Posterior vena cava (tissue), 2 donors: ENCODE measurements at regions not wholly inside any gene's neighbourhood (a gene's known extent, or its start where the extent isn't known, plus 50 kb on each side); places are given as distances from the start of the nearest gene placed in this dataset.

Experiments used
- DNase-seq: peaks from one replicate; pipeline ENCODE4 v3.0.0-alpha.2; 2020; ENCODE audit warnings: low spot score
- intact Hi-C, 2 donors: fragments of 100-400 bp; cut with DNase I; formaldehyde crosslinking; loops; one replicate each; pipeline versions ENCODE4 v1.14.1 to v1.14.2; 2022 to 2023
- donor health status: DM: yes; HTN: yes; CAD: no.
- donor health status: DM: yes; HTN: yes; CAD: no.

- no peak for DNase-seq
- intact Hi-C loops: no loop called here
Observed at GRCh38 chr2:116645155-116645554, 1169.3 kb upstream of the DDX18 start.

- intact Hi-C loops: no loop called here
- DNase-seq: no peak
Observed at GRCh38 chr2:116668691-116669090, 1145.8 kb upstream of the DDX18 start.

GRCh38 chr2:116669782-116670181 is 1144.7 kb upstream of the DDX18 start:
- intact Hi-C loops: no loop called here
- no peak for DNase-seq

GRCh38 chr2:116674188-116674587 is 1140.3 kb upstream of the DDX18 start:
- no peak for DNase-seq
- intact Hi-C loops: no loop called here

GRCh38 chr2:116676776-116677175 is 1137.7 kb upstream of the DDX18 start:
- no peak for DNase-seq
- intact Hi-C loops: no loop called here

- no peak for DNase-seq
- intact Hi-C loops: no loop called here
Observed at GRCh38 chr2:116680256-116680936, 1134.1 kb upstream of the DDX18 start.

GRCh38 chr2:116687371-116687770 is 1127.1 kb upstream of the DDX18 start:
- DNase-seq: no peak
- intact Hi-C loops: no loop called here

GRCh38 chr2:116692988-116693387 is 1121.5 kb upstream of the DDX18 start:
- intact Hi-C loops: no loop called here
- no peak for DNase-seq

- intact Hi-C loops: no loop called here
- no peak for DNase-seq
Observed at GRCh38 chr2:116696223-116696622, 1118.3 kb upstream of the DDX18 start.

- intact Hi-C loops: no loop called here
- no peak for DNase-seq
Observed at GRCh38 chr2:116696903-116697302, 1117.6 kb upstream of the DDX18 start.

- intact Hi-C loops: no loop called here
- no peak for DNase-seq
Observed at GRCh38 chr2:116706396-116706795, 1108.1 kb upstream of the DDX18 start.

- intact Hi-C loops: no loop called here
- no peak for DNase-seq
Observed at GRCh38 chr2:116716038-116716437, 1098.5 kb upstream of the DDX18 start.

GRCh38 chr2:116716444-116716843 is 1098.0 kb upstream of the DDX18 start:
- intact Hi-C loops: no loop called here
- no peak for DNase-seq

GRCh38 chr2:116717832-116718231 is 1096.7 kb upstream of the DDX18 start:
- no peak for DNase-seq
- intact Hi-C loops: no loop called here

- DNase-seq: no peak
- intact Hi-C loops: no loop called here
Observed at GRCh38 chr2:116718451-116718850, 1096.0 kb upstream of the DDX18 start.

GRCh38 chr2:116719836-116720235 is 1094.7 kb upstream of the DDX18 start:
- no peak for DNase-seq

GRCh38 chr2:116724550-116724949 is 1089.9 kb upstream of the DDX18 start:
- no peak for DNase-seq
- intact Hi-C loops: no loop called here

More at GRCh38 chr2:116719836-116720235, 1094.7 kb upstream of the DDX18 start:
- intact Hi-C loops: no loop called here

GRCh38 chr2:116732322-116732721 is 1082.2 kb upstream of the DDX18 start:
- intact Hi-C loops: no loop called here

GRCh38 chr2:116733699-116734098 is 1080.8 kb upstream of the DDX18 start:
- DNase-seq: no peak
- intact Hi-C loops: no loop called here

More at GRCh38 chr2:116732322-116732721, 1082.2 kb upstream of the DDX18 start:
- DNase-seq: no peak

GRCh38 chr2:116737951-116738350 is 1076.5 kb upstream of the DDX18 start:
- intact Hi-C loops: no loop called here
- DNase-seq: no peak

GRCh38 chr2:116747103-116747502 is 1067.4 kb upstream of the DDX18 start:
- intact Hi-C loops: no loop called here
- no peak for DNase-seq

GRCh38 chr2:116749994-116750393 is 1064.5 kb upstream of the DDX18 start:
- DNase-seq: no peak
- intact Hi-C loops: no loop called here
